CD1c-positive myeloid dendritic cell (primary cell): ENCODE measurements at regions not wholly inside any gene's neighbourhood (a gene's known extent, or its start where the extent isn't known, plus 50 kb on each side); places are given as distances from the start of the nearest gene placed in this dataset.
"Not testable (repeated sequence)": the region's sequence is repeated elsewhere in the genome, so short reads cannot be mapped to it uniquely, and the experiment has no call there.

ENCODE experiments used
- DNase-seq: peaks from one replicate; pipeline ENCODE4 v3.0.0-alpha.2; 2016; ENCODE audit errors: extremely low spot score

DNA sequence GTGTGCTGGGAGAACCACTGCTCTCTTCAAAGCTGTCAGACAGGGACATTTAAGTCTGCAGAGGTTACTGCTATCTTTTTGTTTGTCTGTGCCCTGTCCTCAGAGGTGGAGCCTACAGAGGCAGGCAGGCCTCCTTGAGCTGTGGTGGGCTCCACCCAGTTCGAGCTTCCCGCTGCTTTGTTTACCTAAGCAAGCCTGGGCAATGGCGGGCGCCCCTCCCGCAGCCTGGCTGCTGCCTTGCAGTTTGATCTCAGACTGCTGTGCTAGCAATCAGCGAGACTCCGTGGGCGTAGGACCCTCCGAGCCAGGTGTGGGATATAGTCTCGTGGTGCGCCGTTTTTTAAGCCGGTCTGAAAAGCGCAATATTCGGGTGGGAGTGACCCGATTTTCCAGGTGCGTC lies 164.0 kb downstream of the HRH4 start:
- DNase-seq = not testable (repeated sequence)

- DNase-seq = no peak
Observed at GRCh38 chr18:24627644-24628315, 167.3 kb downstream of the HRH4 start.

DNA sequence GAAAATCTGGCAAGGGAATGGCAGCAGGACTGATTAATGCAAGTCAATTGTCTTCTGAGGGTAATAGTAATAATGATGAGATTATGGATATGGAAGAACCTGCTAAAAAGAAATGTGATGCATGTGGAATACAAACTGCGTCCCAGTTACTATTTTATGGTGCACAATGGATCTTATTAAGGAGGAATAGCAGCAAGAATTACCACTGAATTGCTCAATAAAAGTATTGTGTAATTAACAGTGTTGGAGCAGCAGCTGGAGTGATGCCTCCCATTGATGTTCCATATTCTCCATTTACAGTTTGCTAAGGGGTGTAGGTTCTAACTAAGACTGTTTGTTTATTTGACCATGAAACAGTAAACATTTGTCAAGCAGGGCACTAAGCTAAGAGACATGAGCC lies 167.9 kb downstream of the HRH4 start:
- no peak for DNase-seq

DNA sequence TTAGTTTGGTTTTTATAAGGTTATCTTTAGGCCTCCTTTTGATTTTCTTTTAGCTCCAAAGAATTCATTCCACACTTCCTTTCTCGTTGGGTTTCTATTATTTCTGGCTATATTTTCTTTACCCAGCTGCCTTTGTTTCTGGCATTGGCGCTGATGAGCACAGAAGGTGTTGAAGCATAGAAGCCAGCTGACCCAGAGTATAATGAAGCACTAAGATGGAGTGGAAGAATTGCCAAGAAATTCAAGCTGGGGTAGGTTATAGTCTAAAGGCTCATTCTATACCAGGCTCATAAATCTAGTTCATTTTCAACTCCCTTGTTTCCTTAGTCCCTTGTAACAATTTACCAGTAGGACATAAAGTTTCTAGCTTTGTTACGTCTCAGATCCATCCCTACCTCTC lies 169.5 kb downstream of the HRH4 start:
- no peak for DNase-seq

GRCh38 chr18:24630346-24630880 lies 170.0 kb downstream of the HRH4 start:
- DNase-seq = no peak

- DNase-seq = no peak
Observed at GRCh38 chr18:24631243-24632025, 171.0 kb downstream of the HRH4 start.

DNA sequence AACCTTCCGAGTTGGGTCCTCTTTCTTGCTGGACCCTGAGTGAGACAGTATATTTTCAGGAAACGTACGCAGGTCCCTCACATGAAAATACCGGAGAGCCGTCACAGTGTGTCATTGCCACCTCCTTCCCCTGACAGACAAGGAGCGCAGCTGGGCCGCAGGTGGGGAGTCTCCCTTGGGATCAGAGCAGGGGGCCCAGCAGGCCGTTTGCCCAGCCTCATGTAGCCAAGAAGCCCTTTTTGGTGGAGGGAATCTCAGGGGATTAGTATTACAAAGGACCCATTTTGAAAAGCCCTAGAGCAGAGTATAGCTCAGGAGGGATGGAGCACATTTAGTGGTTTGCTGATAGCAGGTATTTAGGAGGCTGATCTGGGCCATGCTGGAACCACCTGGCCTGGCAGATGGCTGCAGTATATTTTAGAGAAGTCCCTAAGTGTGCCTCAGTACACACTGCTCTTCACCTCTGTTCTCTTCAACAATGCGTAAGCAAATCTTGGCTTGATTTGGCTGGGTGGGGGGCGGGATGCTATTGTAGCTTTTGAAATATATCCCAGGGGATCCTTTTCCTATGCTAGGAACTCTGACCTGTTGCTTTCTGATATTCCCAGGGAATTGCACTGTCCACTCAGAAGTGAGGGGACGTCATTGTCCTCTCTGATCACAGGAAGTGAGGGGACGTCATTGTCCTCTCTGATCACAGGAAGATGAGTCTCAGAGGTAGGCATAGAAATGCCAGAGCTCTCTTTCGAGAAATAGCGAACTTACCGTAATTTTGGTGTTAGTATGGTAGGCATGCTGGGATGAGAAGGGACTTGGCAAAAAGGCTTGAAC lies 171.9 kb downstream of the HRH4 start:
- DNase-seq = no peak

DNA sequence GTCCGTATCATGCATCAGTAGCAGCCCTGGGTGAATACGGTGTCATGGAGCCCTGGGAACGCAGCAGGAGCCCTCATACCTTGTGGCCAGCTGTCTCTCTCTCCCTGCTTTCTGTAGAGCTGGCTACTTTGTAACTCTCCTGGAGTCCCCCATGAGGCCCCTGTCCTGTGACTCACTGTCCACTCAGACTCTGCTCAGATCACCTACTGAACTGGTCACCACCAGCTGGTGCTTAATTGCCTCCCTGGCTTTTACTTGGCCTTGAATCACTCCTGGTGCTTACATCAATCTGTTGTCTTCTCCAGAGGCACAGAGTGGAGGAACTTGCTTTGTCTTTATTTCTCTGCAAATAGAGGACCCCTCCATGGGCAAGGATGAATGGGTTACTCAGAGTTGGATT lies 172.7 kb downstream of the HRH4 start:
- no peak for DNase-seq

DNA sequence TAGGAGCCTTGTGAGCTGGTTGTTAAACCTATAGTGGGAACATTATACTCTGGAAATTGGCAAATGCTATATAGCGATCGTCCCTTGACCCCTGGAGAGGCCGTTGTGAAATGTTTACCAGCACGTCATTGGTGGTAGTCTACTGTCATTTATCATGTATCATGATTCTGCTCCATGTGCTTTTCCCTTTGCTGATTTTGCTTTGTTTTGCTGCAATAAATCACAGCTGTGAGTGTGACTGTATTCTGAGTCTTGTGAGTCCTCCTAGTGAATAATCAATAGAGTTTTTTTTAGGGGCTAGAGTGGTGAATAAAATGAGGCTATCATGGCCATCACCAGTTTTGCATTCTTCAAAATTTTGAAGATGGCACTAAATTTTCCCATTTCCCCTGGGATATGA lies 189.1 kb downstream of the HRH4 start:
- no peak for DNase-seq

DNA sequence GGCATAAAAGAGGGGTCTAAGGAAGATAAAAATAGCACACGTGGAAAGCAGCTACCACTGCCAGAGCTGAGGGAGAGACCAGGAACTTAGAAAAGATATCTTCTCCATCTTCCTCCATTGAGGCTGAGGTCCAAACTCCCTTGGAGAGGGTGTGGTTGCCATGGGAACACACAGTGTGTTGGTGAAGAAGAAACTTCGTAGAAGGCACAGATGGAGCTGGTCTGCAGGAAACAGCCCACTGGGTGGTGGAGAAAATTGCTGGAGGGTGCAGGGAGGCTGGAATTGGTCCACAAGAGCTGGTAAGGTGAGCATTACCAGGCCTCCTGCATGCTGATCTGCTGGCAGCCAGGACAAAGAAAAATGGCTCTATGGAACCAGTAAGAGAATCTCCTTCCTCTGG lies 191.0 kb downstream of the HRH4 start:
- DNase-seq = no peak

GRCh38 chr18:24656050-24656449 lies 195.6 kb downstream of the HRH4 start:
- DNase-seq = no peak

DNA sequence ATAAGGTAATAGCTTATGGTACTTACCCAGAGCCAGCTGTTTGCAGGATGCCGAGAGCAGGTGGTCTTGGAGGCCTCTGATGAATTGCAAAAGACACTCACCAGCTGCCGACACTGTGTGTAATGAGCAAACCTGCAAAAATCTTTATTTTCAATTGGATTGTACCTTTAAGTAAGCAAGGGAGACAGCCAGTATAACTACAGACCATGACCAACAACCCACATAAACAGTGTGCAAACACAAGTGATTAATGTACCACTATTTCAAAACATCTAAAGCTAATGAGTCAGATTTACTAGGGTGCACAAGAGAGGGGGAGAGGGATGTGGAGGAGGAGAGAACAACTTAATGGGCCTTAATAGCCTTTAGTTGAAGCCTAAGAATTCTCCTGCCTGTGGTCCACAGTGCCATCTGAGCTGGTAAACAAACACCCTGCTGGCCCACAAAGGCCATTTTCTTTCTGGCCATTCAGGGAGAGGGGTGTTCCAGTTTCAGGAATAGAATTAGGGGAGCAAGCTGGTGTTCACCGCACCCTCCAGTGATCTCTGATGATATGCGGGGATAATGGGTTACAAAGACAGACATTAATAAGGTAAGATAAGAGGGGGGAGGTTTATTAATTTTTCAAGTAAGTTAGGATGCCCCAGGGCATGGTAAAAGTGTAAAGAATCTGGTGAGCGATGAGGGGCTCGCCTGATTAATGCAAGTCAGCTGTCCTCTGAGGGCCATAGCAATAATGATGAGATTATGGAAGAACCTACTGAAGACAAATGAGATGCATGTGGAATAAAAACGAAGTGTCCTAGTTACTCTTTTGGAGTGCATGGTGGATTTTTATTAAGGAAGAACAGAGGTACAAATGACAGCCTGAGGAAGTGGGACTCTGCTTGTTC lies 196.4 kb downstream of the HRH4 start:
- no peak for DNase-seq

DNA sequence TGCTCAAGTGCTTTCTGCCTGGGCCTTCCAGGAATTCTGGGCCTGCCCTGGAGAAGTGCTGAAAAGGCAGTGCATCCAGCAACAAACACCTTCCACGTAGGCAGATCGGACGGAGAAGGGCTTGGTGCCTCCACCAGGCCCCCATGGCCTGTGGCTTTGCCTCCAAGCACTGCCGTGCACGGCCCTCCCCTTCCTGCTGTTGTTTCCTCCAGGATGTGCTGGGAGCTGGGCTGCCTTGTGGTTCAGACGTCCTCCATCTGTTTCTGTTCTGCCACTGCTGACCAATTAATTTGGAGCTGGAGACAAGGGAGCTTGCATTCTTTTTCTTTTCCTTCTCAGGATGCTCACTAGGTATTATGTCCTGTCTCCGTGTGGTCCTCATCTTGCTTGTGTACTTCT lies 197.0 kb downstream of the HRH4 start:
- DNase-seq = no peak

DNA sequence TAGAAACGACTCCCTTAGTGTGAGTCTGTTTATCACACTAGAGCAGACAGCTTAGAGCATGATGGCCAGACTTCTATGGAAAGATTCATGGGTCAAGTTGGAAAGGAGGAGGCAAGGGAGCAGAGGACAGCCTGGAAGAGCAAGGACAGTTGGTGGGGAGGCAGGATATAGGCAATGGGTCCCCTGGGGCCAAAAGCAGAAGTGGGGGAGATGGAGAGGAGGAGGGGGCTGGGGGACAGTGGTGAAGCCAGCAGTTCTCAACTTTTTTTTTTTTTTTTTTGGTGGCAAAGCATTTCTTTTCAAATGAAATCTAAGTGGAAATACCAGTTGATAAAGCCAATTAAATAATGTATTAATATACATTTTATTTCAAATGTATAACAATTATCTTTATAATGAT lies 197.9 kb downstream of the HRH4 start:
- DNase-seq = no peak

DNA sequence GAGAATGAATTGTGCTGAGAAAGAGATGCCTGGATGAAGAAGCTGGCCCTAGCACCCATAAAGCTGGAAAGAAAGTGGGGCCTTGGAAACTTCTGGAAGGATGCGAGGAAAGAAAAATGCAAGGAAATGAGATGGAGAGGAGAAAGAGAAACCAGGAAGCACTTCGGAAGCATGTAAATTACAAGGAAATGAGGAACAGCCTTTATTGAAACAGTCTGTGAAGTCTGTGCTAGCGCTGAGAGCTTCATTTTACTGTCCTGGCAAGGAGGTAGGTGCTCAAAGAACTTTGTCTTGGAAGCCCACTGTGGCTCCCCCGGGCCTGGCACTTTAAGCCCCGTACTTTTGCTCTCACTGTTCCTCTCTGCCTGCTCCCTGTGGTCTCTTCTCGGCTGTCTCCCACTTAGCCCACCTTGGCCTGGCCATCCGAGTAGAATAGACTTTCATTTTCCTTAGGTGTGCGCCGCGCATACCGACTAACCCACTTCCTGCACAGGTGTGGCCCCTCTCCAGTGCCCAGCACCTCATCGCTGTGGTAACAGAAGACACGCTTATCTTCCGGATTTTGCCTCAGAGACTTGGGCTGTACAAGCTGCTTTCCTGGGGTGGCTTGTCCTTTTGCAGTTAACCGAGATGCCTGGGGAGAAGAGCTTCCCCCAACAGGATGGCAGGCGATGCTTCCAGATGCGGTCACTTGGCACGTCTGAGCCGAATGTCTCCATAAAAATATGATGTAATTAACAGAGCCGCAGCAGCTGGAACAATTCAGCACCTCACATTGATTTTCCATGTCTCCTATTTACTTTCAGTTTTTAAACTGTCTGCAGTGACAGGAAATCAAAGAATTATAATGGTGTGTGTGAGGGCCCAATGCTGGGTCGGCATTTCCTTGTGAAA lies 199.6 kb downstream of the HRH4 start:
- no peak for DNase-seq

- DNase-seq = no peak
Observed at GRCh38 chr18:24660956-24661355, 200.5 kb downstream of the HRH4 start.

GRCh38 chr18:24662412-24662821 lies 202.0 kb downstream of the HRH4 start:
- no peak for DNase-seq

DNA sequence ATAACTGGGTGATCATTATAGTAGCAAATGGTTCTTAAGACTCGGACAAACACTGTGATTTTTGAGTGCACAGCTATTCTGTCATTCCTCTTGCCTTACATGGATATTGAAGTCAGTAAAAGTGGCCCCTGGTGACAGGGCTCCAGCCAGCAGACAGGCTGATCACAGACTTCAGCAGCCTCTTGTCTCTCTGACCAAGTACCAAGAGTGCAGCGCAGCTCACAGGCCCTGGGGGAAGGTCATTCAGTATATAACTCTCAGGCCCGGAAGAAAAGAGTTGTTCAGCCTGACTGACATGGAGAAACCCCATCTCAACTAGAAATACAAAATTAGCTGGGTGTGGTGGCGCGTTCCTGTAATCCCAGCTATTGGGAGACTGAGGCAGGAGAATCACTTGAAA lies 202.6 kb downstream of the HRH4 start:
- no peak for DNase-seq

- no peak for DNase-seq
Observed at GRCh38 chr18:24669015-24669414, 208.6 kb downstream of the HRH4 start.

DNA sequence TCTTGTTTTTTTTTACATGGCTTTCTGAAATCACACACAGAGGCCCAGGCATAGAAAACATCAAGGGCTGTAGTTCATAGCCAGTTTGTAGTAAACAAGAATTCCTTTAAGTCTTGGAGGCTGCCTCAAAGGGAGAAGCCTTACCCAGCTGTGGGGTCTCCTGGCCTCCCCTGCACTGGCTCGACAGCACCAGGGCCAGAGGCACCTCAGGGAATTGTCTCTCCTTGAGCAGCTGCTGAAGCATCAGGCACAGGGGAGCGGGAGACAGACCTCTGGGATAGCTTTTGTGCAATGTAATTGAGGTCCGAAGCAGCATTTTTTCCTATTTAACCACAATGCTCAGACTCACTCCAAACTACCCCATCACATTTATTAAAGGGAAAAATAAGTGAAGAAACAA lies 209.1 kb downstream of the HRH4 start:
- no peak for DNase-seq
